Uterus (tissue), 2 donors: ENCODE measurements at regions not wholly inside any gene's neighbourhood (a gene's known extent, or its start where the extent isn't known, plus 50 kb on each side); places are given as distances from the start of the nearest gene placed in this dataset.

Experiments used
- CTCF ChIP-seq, 4 experiments: fragments of 200-600 bp in 2 of 4; fragments of 450-650 bp in 2 of 4; sonication (generic) in 2 of 4; IDR thresholded peaks; one replicate each; pipeline ENCODE4 v1.5.1; 2016 to 2019; ENCODE audit warnings: antibody characterized with exemption in 4 of 4, mild to moderate bottlenecking in 2 of 4, moderate library complexity in 1 of 4
- POLR2A ChIP-seq, 2 donors: fragments of 450-650 bp; IDR thresholded peaks; one replicate each; pipeline ENCODE4 v1.6.1; 2016; ENCODE audit warnings: antibody characterized with exemption in 2 of 2, mild to moderate bottlenecking in 1 of 2, moderate library complexity in 1 of 2

- TF ChIP-seq CTCF (IDR thresholded peaks at IDR 0.05) = no peak
- no peak for TF ChIP-seq POLR2A (IDR thresholded peaks at IDR 0.05)
These were observed 96.0 kb upstream of the PCED1B start for GRCh38 chr12:46983393-46983793.
